ENCODE measurements at regions not wholly inside any gene's neighbourhood (a gene's known extent, or its start where the extent isn't known, plus 50 kb on each side); places are given as distances from the start of the nearest gene placed in this dataset.

DNA sequence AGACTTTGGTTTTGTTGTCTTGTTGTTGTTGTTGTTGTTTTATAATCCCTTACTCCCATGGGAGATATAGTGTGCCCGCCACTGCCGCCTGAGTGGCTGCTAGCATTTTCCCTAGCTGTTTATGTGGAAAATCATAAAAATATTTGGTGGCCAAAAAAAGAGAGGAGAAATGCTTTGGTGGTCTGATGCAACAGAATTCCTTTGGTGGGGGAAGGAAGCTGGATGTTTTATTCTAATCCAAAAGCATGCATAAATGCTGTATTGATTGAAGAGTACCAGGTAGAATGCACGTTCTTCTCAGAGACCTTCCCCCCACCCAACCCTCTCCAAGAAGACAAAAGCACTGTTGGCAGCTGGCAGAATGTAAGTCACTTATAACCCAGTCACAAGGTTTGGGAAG, 93.2 kb downstream of the C17orf67 start:
- no peak for DNase-seq

Data from OCI-M1 (cell line).